Upper lobe of right lung (tissue), 1 donor: ENCODE measurements at regions not wholly inside any gene's neighbourhood (a gene's known extent, or its start where the extent isn't known, plus 50 kb on each side); places are given as distances from the start of the nearest gene placed in this dataset.

Experiments
- ATAC-seq: fragments of 200-7000 bp; cut with Tn5 transposase; one replicate; pipeline ENCODE4 v1.9.1; 2020; ENCODE audit warnings: mild to moderate bottlenecking, moderate library complexity
- DNase-seq: peaks from one replicate; pipeline ENCODE4 v3.0.0-alpha.2; 2020
- H3K27ac ChIP-seq: fragments of 200-600 bp; one replicate; pipeline ENCODE4 v1.8.0; 2022
- H3K27me3 ChIP-seq: fragments of 200-600 bp; one replicate; pipeline ENCODE4 v1.8.0; 2022; ENCODE audit warnings: mild to moderate bottlenecking
- H3K36me3 ChIP-seq: fragments of 200-600 bp; one replicate; pipeline ENCODE4 v1.8.0; 2022
- H3K4me1 ChIP-seq: fragments of 200-600 bp; one replicate; pipeline ENCODE4 v1.8.0; 2022
- H3K4me3 ChIP-seq: fragments of 200-600 bp; one replicate; pipeline ENCODE4 v1.8.0; 2022; ENCODE audit warnings: mild to moderate bottlenecking
- H3K9me3 ChIP-seq: fragments of 200-600 bp; one replicate; pipeline ENCODE4 v1.8.0; 2022
- intact Hi-C: fragments of 100-400 bp; cut with DNase I; formaldehyde crosslinking; loops from one replicate; pipeline ENCODE4 v1.11.0; 2022
- TF ChIP-seq, protein P1 (sequence below): fragments of 200-600 bp; IDR thresholded peaks from one replicate; pipeline ENCODE4 v1.8.0; 2022; ENCODE audit warnings: antibody characterized with exemption
- donor health status: DM: no; HTN: yes; CAD: no; lungs with severe emphysema.

DNA sequence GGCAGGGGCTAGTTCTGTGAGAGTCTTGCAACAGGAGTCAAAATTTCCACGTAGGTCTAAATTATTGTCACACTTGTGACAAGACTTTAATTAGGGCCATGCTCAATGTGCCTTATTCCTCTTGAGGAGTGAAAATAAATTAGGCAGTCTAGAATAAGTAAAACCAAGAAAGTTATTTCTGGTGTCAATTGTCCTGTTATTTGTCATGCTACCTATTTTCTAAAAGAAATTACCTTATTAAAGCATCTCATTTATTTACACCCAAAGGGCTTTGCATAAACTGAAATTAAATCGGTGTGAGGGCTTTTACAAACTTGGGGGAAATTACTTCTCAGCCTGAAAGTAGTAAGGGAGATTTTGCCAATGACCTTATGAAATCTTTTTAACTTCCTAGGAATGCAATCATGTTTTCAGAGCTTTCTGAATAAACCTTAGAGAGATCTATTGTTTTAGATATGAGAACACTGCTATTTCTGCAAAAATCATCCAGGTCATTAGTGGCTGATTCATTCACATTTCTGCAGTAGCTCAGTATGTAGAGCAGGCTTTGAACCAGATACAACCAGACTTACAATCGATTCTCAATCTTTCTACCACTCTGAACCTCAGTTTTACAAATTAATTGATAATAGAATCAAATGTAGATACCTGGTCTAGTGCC is 221.2 kb upstream of the SAMSN1 start:
- no peak overlapping the region for H3K4me3 ChIP-seq
- TF ChIP-seq, protein P1, sequence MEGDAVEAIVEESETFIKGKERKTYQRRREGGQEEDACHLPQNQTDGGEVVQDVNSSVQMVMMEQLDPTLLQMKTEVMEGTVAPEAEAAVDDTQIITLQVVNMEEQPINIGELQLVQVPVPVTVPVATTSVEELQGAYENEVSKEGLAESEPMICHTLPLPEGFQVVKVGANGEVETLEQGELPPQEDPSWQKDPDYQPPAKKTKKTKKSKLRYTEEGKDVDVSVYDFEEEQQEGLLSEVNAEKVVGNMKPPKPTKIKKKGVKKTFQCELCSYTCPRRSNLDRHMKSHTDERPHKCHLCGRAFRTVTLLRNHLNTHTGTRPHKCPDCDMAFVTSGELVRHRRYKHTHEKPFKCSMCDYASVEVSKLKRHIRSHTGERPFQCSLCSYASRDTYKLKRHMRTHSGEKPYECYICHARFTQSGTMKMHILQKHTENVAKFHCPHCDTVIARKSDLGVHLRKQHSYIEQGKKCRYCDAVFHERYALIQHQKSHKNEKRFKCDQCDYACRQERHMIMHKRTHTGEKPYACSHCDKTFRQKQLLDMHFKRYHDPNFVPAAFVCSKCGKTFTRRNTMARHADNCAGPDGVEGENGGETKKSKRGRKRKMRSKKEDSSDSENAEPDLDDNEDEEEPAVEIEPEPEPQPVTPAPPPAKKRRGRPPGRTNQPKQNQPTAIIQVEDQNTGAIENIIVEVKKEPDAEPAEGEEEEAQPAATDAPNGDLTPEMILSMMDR, result no peak
- H3K27ac ChIP-seq, result no peak overlapping the region
- ATAC-seq, result no peak
- intact Hi-C loops, result no loop called here
- no peaks in the 10 kb centered on the region for H3K36me3 ChIP-seq
- H3K4me1 ChIP-seq, result no peaks in the 10 kb centered on the region
- no peaks in the 10 kb centered on the region for H3K27me3 ChIP-seq
- no peaks in the 10 kb centered on the region for H3K9me3 ChIP-seq
- DNase-seq, result no peak

DNA sequence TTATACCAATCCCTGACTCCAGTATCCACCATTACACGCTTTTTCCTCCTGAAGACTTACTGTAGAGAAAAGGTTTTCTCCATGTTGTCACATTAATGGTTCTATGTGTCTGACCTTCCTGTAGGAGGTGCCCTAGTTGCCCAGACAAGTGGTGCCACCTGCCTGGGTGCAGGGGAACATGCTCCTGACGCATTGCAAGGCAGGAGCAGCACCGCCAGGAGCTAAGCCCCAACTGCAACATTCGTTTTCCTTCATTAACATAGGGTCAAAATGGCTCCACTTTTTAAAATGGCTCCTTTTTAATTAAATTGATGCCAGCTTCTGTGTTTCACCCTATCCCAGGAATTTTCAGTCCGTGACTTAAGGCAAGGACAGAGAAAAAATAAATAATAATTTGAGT is 220.1 kb upstream of the SAMSN1 start:
- Histone ChIP-seq H3K4me1 (no peaks in the 10 kb centered on the region), H3K27ac (no peak overlapping the region), H3K27me3 (no peaks in the 10 kb centered on the region), H3K4me3 (no peak overlapping the region), H3K9me3 (no peaks in the 10 kb centered on the region), H3K36me3 (no peaks in the 10 kb centered on the region)
- TF ChIP-seq, protein P1, result no peak
- intact Hi-C loops, result no loop called here
- DNase-seq, result no peak
- ATAC-seq, result no peak

GRCh38 chr21:14763695-14764064 is 217.6 kb upstream of the SAMSN1 start:
- H3K9me3 ChIP-seq, result no peaks in the 10 kb centered on the region
- no peaks in the 10 kb centered on the region for H3K4me1 ChIP-seq
- no peak overlapping the region for H3K4me3 ChIP-seq
- H3K27me3 ChIP-seq, result no peaks in the 10 kb centered on the region
- no peaks in the 10 kb centered on the region for H3K36me3 ChIP-seq
- intact Hi-C loops, result no loop called here
- ATAC-seq, result no peak
- no peak for DNase-seq
- H3K27ac ChIP-seq, result no peak overlapping the region
- TF ChIP-seq, protein P1, result no peak

GRCh38 chr21:14762734-14763694 is 216.9 kb upstream of the SAMSN1 start:
- no peak for DNase-seq
- no peaks in the 10 kb centered on the region for H3K4me1 ChIP-seq
- H3K27ac ChIP-seq, result peak overlapping the region; percentile 38
- intact Hi-C loops, result no loop called here
- TF ChIP-seq, protein P1, result no peak
- no peak overlapping the region for H3K4me3 ChIP-seq
- H3K36me3 ChIP-seq, result no peaks in the 10 kb centered on the region
- H3K9me3 ChIP-seq, result no peaks in the 10 kb centered on the region
- no peaks in the 10 kb centered on the region for H3K27me3 ChIP-seq
- ATAC-seq, result peak; percentile 81

DNA sequence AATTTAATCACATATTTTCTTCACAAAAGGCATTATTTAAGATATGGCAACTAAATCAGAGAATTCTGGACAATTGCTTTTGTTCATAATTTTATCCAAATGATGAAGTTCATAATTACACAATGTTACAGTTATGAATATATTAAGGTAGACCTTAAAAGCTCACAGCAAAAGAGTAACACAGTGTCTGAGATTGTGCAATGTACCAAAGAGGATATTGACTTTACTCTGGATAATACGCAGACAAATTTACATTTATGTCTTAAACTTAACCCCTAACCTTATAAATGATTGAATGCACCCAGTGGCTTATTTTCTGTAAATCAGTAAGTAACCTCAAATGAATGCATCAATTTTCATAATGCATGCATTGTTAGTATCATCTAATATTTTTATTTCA is 216.2 kb upstream of the SAMSN1 start:
- peak overlapping the region; percentile 38 for H3K27ac ChIP-seq

More for the DNA sequence above, 216.2 kb upstream of the SAMSN1 start:
- no peak for ATAC-seq
- TF ChIP-seq, protein P1, result no peak
- intact Hi-C loops, result no loop called here
- Histone ChIP-seq H3K4me1 (no peaks in the 10 kb centered on the region), H3K4me3 (no peak overlapping the region), H3K9me3 (no peaks in the 10 kb centered on the region), H3K36me3 (no peaks in the 10 kb centered on the region), H3K27me3 (no peaks in the 10 kb centered on the region)
- no peak for DNase-seq
